OCI-LY3 (cell line): ENCODE measurements at regions not wholly inside any gene's neighbourhood (a gene's known extent, or its start where the extent isn't known, plus 50 kb on each side); places are given as distances from the start of the nearest gene placed in this dataset.

Experiments used
- EZH2phosphoT487 ChIP-seq: fragments of 200-600 bp; shearing (Covaris generic); IDR thresholded peaks from 2 replicates; pipeline ENCODE4 v1.6.1; 2018; ENCODE audit warnings: antibody characterized with exemption, mixed run types, low read depth
- TF ChIP-seq, protein P1 (sequence below): fragments of 200-600, 300-600 bp; sonication (generic); IDR thresholded peaks from 2 replicates; pipeline ENCODE4 v1.5.1; 2014; ENCODE audit warnings: antibody characterized with exemption, low read length, low read depth

DNA sequence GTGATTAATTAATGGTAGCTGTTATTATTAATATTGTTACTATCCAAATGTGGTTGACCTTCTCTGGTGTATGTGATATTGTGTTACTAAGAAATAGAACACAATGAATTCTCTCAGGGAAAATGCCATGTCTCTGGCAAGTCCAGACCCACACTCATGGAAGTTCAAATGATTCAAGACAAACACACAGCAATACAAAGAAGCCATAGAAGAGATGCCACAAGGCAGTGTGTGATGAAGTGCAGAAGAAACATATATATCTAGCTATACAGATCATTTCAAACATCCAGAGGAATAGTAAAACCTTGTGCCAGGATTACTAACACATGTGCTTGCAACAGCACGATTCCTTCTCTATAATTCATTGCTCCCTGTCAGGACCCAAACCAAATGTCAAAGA, 93.1 kb upstream of the SOD3 start:
- TF ChIP-seq, protein P1, sequence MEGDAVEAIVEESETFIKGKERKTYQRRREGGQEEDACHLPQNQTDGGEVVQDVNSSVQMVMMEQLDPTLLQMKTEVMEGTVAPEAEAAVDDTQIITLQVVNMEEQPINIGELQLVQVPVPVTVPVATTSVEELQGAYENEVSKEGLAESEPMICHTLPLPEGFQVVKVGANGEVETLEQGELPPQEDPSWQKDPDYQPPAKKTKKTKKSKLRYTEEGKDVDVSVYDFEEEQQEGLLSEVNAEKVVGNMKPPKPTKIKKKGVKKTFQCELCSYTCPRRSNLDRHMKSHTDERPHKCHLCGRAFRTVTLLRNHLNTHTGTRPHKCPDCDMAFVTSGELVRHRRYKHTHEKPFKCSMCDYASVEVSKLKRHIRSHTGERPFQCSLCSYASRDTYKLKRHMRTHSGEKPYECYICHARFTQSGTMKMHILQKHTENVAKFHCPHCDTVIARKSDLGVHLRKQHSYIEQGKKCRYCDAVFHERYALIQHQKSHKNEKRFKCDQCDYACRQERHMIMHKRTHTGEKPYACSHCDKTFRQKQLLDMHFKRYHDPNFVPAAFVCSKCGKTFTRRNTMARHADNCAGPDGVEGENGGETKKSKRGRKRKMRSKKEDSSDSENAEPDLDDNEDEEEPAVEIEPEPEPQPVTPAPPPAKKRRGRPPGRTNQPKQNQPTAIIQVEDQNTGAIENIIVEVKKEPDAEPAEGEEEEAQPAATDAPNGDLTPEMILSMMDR = no peak
- TF ChIP-seq EZH2phosphoT487 = no peak
